ENCODE measurements at regions not wholly inside any gene's neighbourhood (a gene's known extent, or its start where the extent isn't known, plus 50 kb on each side); places are given as distances from the start of the nearest gene placed in this dataset.
A peak's percentile ranks its signal among the peaks of the same experiment; 100 is the strongest.

DNA sequence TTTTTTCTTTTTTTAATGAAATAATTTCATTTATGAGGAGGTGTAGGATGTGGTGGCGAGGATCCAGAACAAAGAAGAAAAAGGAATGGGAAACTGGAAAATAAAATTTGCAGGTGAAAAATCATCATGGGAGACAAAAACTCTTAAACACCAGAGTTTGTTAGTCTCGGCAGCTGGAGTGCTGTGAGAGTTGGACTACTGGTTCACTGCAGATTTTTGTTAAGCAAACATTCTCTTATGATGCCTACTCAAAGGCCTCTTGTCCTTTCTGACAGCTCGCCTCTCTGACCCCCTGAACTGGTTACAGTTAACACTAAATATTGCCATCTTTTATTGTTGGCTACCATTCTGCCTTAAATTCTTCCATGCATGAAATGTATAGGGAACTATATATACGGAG, 152.4 kb upstream of the DPH6 start:
- intact Hi-C loops (cut with micrococcal nuclease), result no loop called here
- no peaks in the 10 kb centered on the region for H3K79me1 ChIP-seq (ENCODE audit: low read depth in 1 of 2, low read length in 2 of 2)
- POLR2A ChIA-PET (ENCODE audit: unreplicated experiment), result no interaction called here

More for the DNA sequence above, 152.4 kb upstream of the DPH6 start:
- H4K91ac ChIP-seq (ENCODE audit: insufficient read depth, low read depth, low read length), result no peak overlapping the region
- peak overlapping the region; percentile 58 for H3K4ac ChIP-seq (ENCODE audit: low read depth, low read length)
- no peak overlapping the region for H2AK9ac ChIP-seq (replicated peaks; ENCODE audit: low read depth, low read length, poor library complexity)
- no peak overlapping the region for H3K9ac ChIP-seq (ENCODE audit: low read depth, low read length)
- peak overlapping the region in 1 of 2 experiments; percentile 34; a peak in 2 of 4 replicates for H4K8ac ChIP-seq (ENCODE audit: low read depth in 2 of 2, low read length in 2 of 2)
- peak overlapping the region; percentile 12 for H2BK5ac ChIP-seq (ENCODE audit: low read depth, low read length, poor library complexity, severe bottlenecking)
- H3K14ac ChIP-seq (replicated peaks; ENCODE audit: low read depth, low read length), result peak overlapping the region; percentile 75
- H3K56ac ChIP-seq (ENCODE audit: extremely low read depth, insufficient read depth, low read length), result no peak overlapping the region
- H3K4me1 ChIP-seq (ENCODE audit: control insufficient read depth, insufficient read depth, low read length), result peaks cover 13% of the 10 kb centered on the region
- peak overlapping the region; percentile 85 for H3K18ac ChIP-seq (ENCODE audit: low read depth, low read length)
- ATAC-seq (ENCODE audit: low read depth) (no peak), DNase-seq (no peak)
- peak overlapping the region; percentile 25; the same call in 1 of the 2 replicates for H3K27ac ChIP-seq (ENCODE audit: insufficient read depth, low read length)
- TF ChIP-seq RCOR1 (IDR thresholded peaks at IDR 0.05; ENCODE audit: insufficient replicate concordance, low read length), result no peak
- TF ChIP-seq POLR2A (IDR thresholded peaks at IDR 0.05; ENCODE audit: low read depth, low read length), result no peak
- TF ChIP-seq RAD21 (IDR thresholded peaks at IDR 0.05; ENCODE audit: low read length), result no peak
- TF ChIP-seq BHLHE40 (IDR thresholded peaks at IDR 0.05; ENCODE audit: low read depth, low read length), result no peak
- TF ChIP-seq CTCF (conservative IDR thresholded peaks at IDR 0.05; ENCODE audit: low read depth, low read length), result no peak
- no peak for TF ChIP-seq MAFK (IDR thresholded peaks at IDR 0.05; ENCODE audit: low read depth, low read length)
- no peak for TF ChIP-seq RFX5 (IDR thresholded peaks at IDR 0.05; ENCODE audit: low read depth, low read length)
- no peak for TF ChIP-seq CEBPB (IDR thresholded peaks at IDR 0.05; ENCODE audit: low read depth, low read length)
- no peak for TF ChIP-seq FOS (IDR thresholded peaks at IDR 0.05; ENCODE audit: low read depth, low read length)
- TF ChIP-seq USF2 (IDR thresholded peaks at IDR 0.05; ENCODE audit: low read depth, low read length), result no peak
- H2BK20ac ChIP-seq (ENCODE audit: low read depth, low read length), result peak overlapping the region; percentile 67
- no peaks in the 10 kb centered on the region for H3K27me3 ChIP-seq (ENCODE audit: control insufficient read depth, insufficient read depth, low read length)
- H3K9me1 ChIP-seq (ENCODE audit: insufficient read depth, low read length), result peaks cover 2% of the 10 kb centered on the region; the same call in 1 of the 2 replicates
- in situ Hi-C loops (cut with MboI; ENCODE audit: low sequenced_read_pairs) (no loop called here), dilution Hi-C loops (cut with HindIII; ENCODE audit: low sequenced_read_pairs, unreplicated experiment) (no loop called here)
- no peaks in the 10 kb centered on the region for H3K36me3 ChIP-seq (ENCODE audit: control insufficient read depth, insufficient read depth, low read length)
- H3K9me3 ChIP-seq (ENCODE audit: control insufficient read depth, insufficient read depth, low read length), result no peaks in the 10 kb centered on the region
- 0 out of 2 replicates have a peak overlapping the region, but pooled peaks have one; percentile 36 for H3K23ac ChIP-seq (ENCODE audit: low read depth, low read length)
- H3K4me3 ChIP-seq (ENCODE audit: insufficient read depth, low read depth, low read length), result no peak overlapping the region
- BruUV-seq (replicated peaks), result no TSS peak
- peak overlapping the region; percentile 66 for H2BK120ac ChIP-seq (ENCODE audit: low read depth, low read length)
- no CpG with 5 or more reads among the region's 4 CpGs for WGBS, 2 experiments (ENCODE audit: extremely low coverage in 2 of 2, insufficient read length in 1 of 2)
- peak overlapping the region; percentile 73 for H2AK5ac ChIP-seq (ENCODE audit: low read depth, low read length)
- CTCF ChIA-PET, result interaction anchor here (0.7 kb wide), 1 partner anchor 512 kb away, joined by 3 read pairs; no protein-coding TSS in a partner anchor
- no peak overlapping the region; the same call in 2 of the 3 replicates for H2BK15ac ChIP-seq (ENCODE audit: low read depth, low read length)
- no peaks in the 10 kb centered on the region for H4K20me1 ChIP-seq (ENCODE audit: insufficient read depth, low read length)
- peak overlapping the region; percentile 75; the same call in 1 of the 2 replicates for H4K5ac ChIP-seq (ENCODE audit: low read depth, low read length)
- H3K4me2 ChIP-seq (ENCODE audit: low read depth, low read length), result no peak overlapping the region
- H2AFZ ChIP-seq (replicated peaks; ENCODE audit: low read length, poor library complexity), result no peak overlapping the region

All from IMR-90 (cell line).